Breast epithelium (tissue), 4 donors: ENCODE measurements at regions not wholly inside any gene's neighbourhood (a gene's known extent, or its start where the extent isn't known, plus 50 kb on each side); places are given as distances from the start of the nearest gene placed in this dataset.

Experiments
- DNase-seq, 2 donors: peaks; one replicate each; pipeline ENCODE4 v3.0.0-alpha.2; 2019; ENCODE audit warnings: low spot score in 2 of 2
- H3K27ac ChIP-seq, 2 donors: fragments of 200-600 bp; sonication (generic) in 1 of 2; one replicate each; pipeline ENCODE4 v1.5.1; 2016 to 2019; ENCODE audit warnings: mild to moderate bottlenecking in 1 of 2
- H3K27me3 ChIP-seq, 2 donors: fragments of 200-600 bp; sonication (generic) in 1 of 2; one replicate each; pipeline versions ENCODE4 v1.5.1 to v1.6.0; 2017 to 2019; ENCODE audit warnings: control low read depth in 1 of 2, mild to moderate bottlenecking in 1 of 2
- H3K36me3 ChIP-seq: fragments of 200-600 bp; one replicate; pipeline ENCODE4 v1.5.1; 2019
- H3K4me1 ChIP-seq, 2 donors: fragments of 200-600 bp; sonication (generic); one replicate each; pipeline ENCODE4 v1.5.1; 2016 to 2019; ENCODE audit warnings: control low read depth in 1 of 2
- H3K4me3 ChIP-seq, 3 donors: fragments of 200-600 bp; sonication (generic); 1 replicate in 2 of 3; 2 replicates in 1 of 3; pipeline ENCODE4 v1.5.1; 2016 to 2019; ENCODE audit warnings: mild to moderate bottlenecking in 3 of 3, moderate library complexity in 2 of 3
- H3K9me3 ChIP-seq, 2 donors: fragments of 200-600 bp; sonication (generic) in 1 of 2; one replicate each; pipeline ENCODE4 v1.5.1; 2016 to 2019; ENCODE audit warnings: control low read depth in 1 of 2
- POLR2A ChIP-seq: fragments of 450-650 bp; IDR thresholded peaks from one replicate; pipeline ENCODE4 v1.6.1; 2016; ENCODE audit warnings: antibody characterized with exemption, mild to moderate bottlenecking, moderate library complexity
- POLR2AphosphoS5 ChIP-seq, 3 donors: sonication (generic); formaldehyde crosslinking; IDR thresholded peaks; one replicate each; pipeline ENCODE4 v1.6.1; 2017; ENCODE audit warnings: antibody characterized with exemption in 3 of 3
- intact Hi-C: fragments of 100-400 bp; cut with DNase I; formaldehyde crosslinking; loops from one replicate; pipeline ENCODE4 v1.15.1; 2023; ENCODE audit warnings: low total_unique reads
- TF ChIP-seq, protein P1 (sequence below), 3 donors: fragments of 450-650 bp; IDR thresholded peaks; one replicate each; pipeline ENCODE4 v1.5.1; 2016 to 2017; ENCODE audit warnings: antibody characterized with exemption in 3 of 3, mild to moderate bottlenecking in 3 of 3, moderate library complexity in 3 of 3

DNA sequence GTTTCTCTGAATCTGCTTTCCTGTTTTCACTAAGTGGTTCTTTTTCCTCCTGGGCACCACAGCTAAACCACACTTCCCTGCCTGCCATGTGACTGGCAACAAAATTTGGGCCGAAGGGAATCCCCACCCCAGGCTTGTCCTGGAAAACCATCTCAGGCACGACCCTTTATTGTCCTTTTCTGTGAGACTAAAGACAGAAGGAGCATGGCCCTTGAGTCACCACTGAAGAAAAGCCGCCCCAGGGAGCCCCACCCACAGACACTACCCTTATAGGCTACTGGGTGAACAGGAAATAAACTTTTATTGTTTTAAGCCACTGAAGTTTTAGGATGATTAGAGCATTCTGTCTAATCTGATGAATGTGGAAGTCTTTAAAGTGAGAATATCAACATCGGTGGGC lies 88.6 kb upstream of the BRD7 start:
- Histone ChIP-seq H3K27ac (no peak overlapping the region), H3K9me3 (no peaks in the 10 kb centered on the region), H3K4me3 (no peak overlapping the region), H3K36me3 (no peaks in the 10 kb centered on the region), H3K27me3 (peaks cover 0 to 11% of the 10 kb centered on the region in 2 donors), H3K4me1 (no peaks in the 10 kb centered on the region)
- DNase-seq, result no peak
- intact Hi-C loops, result no loop called here
- TF ChIP-seq, protein P1, sequence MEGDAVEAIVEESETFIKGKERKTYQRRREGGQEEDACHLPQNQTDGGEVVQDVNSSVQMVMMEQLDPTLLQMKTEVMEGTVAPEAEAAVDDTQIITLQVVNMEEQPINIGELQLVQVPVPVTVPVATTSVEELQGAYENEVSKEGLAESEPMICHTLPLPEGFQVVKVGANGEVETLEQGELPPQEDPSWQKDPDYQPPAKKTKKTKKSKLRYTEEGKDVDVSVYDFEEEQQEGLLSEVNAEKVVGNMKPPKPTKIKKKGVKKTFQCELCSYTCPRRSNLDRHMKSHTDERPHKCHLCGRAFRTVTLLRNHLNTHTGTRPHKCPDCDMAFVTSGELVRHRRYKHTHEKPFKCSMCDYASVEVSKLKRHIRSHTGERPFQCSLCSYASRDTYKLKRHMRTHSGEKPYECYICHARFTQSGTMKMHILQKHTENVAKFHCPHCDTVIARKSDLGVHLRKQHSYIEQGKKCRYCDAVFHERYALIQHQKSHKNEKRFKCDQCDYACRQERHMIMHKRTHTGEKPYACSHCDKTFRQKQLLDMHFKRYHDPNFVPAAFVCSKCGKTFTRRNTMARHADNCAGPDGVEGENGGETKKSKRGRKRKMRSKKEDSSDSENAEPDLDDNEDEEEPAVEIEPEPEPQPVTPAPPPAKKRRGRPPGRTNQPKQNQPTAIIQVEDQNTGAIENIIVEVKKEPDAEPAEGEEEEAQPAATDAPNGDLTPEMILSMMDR (IDR thresholded peaks at IDR 0.05), result no peak
- TF ChIP-seq POLR2A (no peak), POLR2AphosphoS5 (IDR thresholded peaks at IDR 0.05) (no peak)

DNA sequence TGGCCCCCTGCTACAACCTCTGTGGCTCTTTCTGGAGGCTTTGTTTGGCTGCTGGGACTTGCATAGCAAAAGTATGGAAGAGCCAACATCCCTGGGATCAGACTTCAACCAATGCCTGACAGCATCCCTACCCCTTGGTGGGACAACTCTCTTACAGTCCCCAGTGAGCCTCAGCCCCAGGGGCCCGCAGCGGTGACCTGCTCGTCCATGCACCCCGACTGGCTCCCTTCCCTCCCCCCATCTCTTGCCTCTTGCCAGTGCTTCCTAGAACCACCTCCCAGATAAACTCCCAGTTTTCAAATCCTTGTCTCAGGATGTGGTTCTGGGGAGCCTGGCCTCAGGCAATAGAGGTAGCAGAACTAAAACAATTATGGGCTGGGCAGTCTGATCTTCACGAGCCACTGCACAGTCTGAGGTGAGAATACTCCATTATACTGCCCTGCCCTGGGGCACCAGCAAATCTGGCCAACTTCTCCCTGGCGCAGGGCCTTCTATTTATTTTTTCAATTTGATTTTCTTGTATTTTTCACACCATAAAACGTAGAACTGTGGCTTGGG lies 86.6 kb upstream of the BRD7 start:
- no peaks in the 10 kb centered on the region for H3K36me3 ChIP-seq
- no peak for DNase-seq
- H3K27me3 ChIP-seq, result peaks cover 0 to 5% of the 10 kb centered on the region in 2 donors
- intact Hi-C loops, result no loop called here
- H3K4me1 ChIP-seq, result no peaks in the 10 kb centered on the region
- no peak overlapping the region for H3K27ac ChIP-seq
- TF ChIP-seq POLR2AphosphoS5 (IDR thresholded peaks at IDR 0.05), result no peak
- no peak overlapping the region for H3K4me3 ChIP-seq
- H3K9me3 ChIP-seq, result no peaks in the 10 kb centered on the region

DNA sequence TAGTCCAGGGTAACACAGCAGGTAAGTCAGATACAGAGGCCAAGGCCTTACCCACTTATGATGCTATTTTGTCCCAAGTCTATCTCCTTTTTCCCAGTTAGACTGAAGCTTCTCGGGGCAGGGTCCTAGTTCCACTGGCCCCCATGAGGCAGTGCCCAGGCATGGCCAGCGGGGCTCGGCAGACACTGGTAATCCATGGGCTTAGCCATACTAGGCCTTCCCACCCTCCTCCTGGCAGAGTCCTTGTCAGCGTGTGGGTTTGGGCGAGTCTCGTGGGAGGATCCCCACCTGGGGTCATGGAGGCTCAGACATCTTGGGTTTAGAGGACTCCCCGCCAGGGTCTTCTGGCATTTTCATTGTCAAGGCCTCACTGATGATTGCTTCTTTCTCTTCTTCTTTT lies 84.7 kb upstream of the BRD7 start:
- Histone ChIP-seq H3K27ac (no peak overlapping the region), H3K36me3 (no peaks in the 10 kb centered on the region), H3K4me3 (no peak overlapping the region), H3K27me3 (no peaks in the 10 kb centered on the region), H3K4me1 (no peaks in the 10 kb centered on the region), H3K9me3 (no peaks in the 10 kb centered on the region)
- TF ChIP-seq POLR2A, result no peak
- TF ChIP-seq, protein P1 (IDR thresholded peaks at IDR 0.05), result no peak
- no peak for TF ChIP-seq POLR2AphosphoS5 (IDR thresholded peaks at IDR 0.05)
- no peak for DNase-seq
- intact Hi-C loops, result no loop called here

DNA sequence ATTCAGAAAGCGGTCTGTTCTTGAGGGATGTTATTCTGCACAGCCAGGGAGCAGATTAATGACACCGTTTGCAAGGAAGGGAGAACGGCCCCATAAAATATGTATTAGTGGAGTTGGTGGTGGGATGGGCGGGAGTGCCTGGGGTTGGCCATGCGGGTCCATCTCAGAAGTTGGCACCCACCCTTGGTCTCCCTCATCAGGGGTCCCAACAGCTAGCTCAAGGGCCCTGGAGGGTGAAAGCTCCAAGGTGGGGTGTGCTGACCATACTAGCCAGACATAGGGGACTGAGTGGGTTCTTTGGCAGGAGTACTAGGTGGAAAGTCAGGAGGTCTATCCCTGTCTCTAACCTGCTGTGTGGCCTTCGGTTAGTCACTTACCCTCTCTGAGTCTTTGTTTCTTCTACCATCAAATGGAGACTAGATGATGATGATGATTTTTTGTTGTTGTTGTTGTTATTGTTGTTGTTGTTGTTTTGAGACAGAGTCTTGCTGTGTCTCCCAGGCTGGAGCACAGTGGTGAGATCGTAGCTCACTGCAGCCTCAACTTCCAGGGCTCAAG lies 83.2 kb upstream of the BRD7 start:
- Histone ChIP-seq H3K27me3 (no peaks in the 10 kb centered on the region), H3K4me1 (no peaks in the 10 kb centered on the region), H3K9me3 (no peaks in the 10 kb centered on the region), H3K27ac (no peak overlapping the region), H3K4me3 (no peak overlapping the region), H3K36me3 (no peaks in the 10 kb centered on the region)
- TF ChIP-seq, protein P1 (IDR thresholded peaks at IDR 0.05), result no peak
- no peak for TF ChIP-seq POLR2AphosphoS5 (IDR thresholded peaks at IDR 0.05)
- no peak for TF ChIP-seq POLR2A
- no peak for DNase-seq
- intact Hi-C loops, result no loop called here

DNA sequence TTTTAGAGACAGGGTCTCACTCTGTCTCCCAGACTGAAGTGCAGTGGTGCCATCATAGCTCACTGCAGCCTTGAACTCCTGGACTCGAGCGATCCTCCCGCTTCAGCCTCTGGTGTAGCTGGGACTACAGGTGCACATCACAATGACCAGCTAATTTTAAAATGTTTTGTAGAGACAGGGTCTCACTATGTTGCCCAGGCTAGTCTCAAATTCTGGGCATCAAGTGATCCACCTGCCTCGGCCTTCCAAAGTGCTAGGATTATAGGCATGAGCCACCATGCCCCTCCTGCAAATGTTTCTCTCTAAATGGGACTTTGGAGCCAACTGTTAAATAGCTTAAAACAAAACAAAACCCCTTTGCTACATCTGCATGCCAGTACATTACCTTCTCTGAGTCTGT lies 82.2 kb upstream of the BRD7 start:
- TF ChIP-seq POLR2A (no peak), POLR2AphosphoS5 (IDR thresholded peaks at IDR 0.05) (no peak)
- TF ChIP-seq, protein P1 (IDR thresholded peaks at IDR 0.05), result no peak
- Histone ChIP-seq H3K4me1 (no peaks in the 10 kb centered on the region), H3K27me3 (no peaks in the 10 kb centered on the region), H3K4me3 (no peak overlapping the region), H3K36me3 (no peaks in the 10 kb centered on the region), H3K9me3 (no peaks in the 10 kb centered on the region), H3K27ac (no peak overlapping the region)
- intact Hi-C loops, result no loop called here
- peak in 1 of 2 donors; percentile 9 for DNase-seq
